HepG2 (cell line): ENCODE measurements at regions not wholly inside any gene's neighbourhood (a gene's known extent, or its start where the extent isn't known, plus 50 kb on each side); places are given as distances from the start of the nearest gene placed in this dataset.

Experiments
- AHDC1 ChIP-seq: sonication (generic); formaldehyde crosslinking; IDR thresholded peaks from 2 replicates; pipeline ENCODE4 v1.5.1; 2020; ENCODE audit warnings: mild to moderate bottlenecking, missing genetic modification reagents, borderline replicate concordance
- HMGA1 ChIP-seq: sonication (generic); formaldehyde crosslinking; conservative IDR thresholded peaks from 2 replicates; pipeline ENCODE4 v1.4.0; 2020; ENCODE audit warnings: missing genetic modification reagents
- IRF2 ChIP-seq: IDR thresholded peaks from 2 replicates; pipeline ENCODE4 v1.6.1; 2018; ENCODE audit warnings: missing genetic modification reagents, missing compliant biosample characterization
- PHF20 ChIP-seq: sonication (generic); formaldehyde crosslinking; IDR thresholded peaks from 2 replicates; pipeline ENCODE4 v1.5.0; 2020; ENCODE audit warnings: mild to moderate bottlenecking, missing genetic modification reagents
- RARG ChIP-seq: sonication (generic); formaldehyde crosslinking; IDR thresholded peaks from 2 replicates; pipeline ENCODE4 v1.4.0; 2020; ENCODE audit warnings: low read depth, mild to moderate bottlenecking, missing genetic modification reagents
- TRIM22 ChIP-seq: fragments of 450-650 bp; IDR thresholded peaks from 2 replicates; pipeline ENCODE4 v1.6.1; 2017
- ZMYM3 ChIP-seq: sonication (generic); formaldehyde crosslinking; IDR thresholded peaks from 2 replicates; pipeline ENCODE4 v1.5.1; 2020; ENCODE audit warnings: mild to moderate bottlenecking, missing genetic modification reagents
- ZNF704 ChIP-seq: sonication (generic); formaldehyde crosslinking; IDR thresholded peaks from 2 replicates; pipeline ENCODE4 v1.8.1; 2023; ENCODE audit warnings: mild to moderate bottlenecking, inconsistent platforms, moderate library complexity, missing genetic modification reagents, borderline replicate concordance
- ZNF710 ChIP-seq: sonication (generic); formaldehyde crosslinking; IDR thresholded peaks from 2 replicates; pipeline ENCODE4 v1.5.0; 2020; ENCODE audit warnings: mild to moderate bottlenecking, missing genetic modification reagents, borderline replicate concordance
- TF ChIP-seq, protein P1 (sequence below): sonication (generic); formaldehyde crosslinking; IDR thresholded peaks from 2 replicates; pipeline ENCODE4 v1.9.0; 2021; ENCODE audit warnings: mild to moderate bottlenecking, missing genetic modification reagents

GRCh38 chr15:100715571-100716455 lies 113.4 kb downstream of the ASB7 start (continued):
- peak; percentile 60; the same call in 1 of the 2 replicates for TF ChIP-seq AHDC1 (CRISPR knock-in tag)
- no peak for TF ChIP-seq RARG (CRISPR knock-in tag)
- TF ChIP-seq ZNF710 (CRISPR knock-in tag), result peak; percentile 43; the same call in 1 of the 2 replicates
- TF ChIP-seq, protein P1, sequence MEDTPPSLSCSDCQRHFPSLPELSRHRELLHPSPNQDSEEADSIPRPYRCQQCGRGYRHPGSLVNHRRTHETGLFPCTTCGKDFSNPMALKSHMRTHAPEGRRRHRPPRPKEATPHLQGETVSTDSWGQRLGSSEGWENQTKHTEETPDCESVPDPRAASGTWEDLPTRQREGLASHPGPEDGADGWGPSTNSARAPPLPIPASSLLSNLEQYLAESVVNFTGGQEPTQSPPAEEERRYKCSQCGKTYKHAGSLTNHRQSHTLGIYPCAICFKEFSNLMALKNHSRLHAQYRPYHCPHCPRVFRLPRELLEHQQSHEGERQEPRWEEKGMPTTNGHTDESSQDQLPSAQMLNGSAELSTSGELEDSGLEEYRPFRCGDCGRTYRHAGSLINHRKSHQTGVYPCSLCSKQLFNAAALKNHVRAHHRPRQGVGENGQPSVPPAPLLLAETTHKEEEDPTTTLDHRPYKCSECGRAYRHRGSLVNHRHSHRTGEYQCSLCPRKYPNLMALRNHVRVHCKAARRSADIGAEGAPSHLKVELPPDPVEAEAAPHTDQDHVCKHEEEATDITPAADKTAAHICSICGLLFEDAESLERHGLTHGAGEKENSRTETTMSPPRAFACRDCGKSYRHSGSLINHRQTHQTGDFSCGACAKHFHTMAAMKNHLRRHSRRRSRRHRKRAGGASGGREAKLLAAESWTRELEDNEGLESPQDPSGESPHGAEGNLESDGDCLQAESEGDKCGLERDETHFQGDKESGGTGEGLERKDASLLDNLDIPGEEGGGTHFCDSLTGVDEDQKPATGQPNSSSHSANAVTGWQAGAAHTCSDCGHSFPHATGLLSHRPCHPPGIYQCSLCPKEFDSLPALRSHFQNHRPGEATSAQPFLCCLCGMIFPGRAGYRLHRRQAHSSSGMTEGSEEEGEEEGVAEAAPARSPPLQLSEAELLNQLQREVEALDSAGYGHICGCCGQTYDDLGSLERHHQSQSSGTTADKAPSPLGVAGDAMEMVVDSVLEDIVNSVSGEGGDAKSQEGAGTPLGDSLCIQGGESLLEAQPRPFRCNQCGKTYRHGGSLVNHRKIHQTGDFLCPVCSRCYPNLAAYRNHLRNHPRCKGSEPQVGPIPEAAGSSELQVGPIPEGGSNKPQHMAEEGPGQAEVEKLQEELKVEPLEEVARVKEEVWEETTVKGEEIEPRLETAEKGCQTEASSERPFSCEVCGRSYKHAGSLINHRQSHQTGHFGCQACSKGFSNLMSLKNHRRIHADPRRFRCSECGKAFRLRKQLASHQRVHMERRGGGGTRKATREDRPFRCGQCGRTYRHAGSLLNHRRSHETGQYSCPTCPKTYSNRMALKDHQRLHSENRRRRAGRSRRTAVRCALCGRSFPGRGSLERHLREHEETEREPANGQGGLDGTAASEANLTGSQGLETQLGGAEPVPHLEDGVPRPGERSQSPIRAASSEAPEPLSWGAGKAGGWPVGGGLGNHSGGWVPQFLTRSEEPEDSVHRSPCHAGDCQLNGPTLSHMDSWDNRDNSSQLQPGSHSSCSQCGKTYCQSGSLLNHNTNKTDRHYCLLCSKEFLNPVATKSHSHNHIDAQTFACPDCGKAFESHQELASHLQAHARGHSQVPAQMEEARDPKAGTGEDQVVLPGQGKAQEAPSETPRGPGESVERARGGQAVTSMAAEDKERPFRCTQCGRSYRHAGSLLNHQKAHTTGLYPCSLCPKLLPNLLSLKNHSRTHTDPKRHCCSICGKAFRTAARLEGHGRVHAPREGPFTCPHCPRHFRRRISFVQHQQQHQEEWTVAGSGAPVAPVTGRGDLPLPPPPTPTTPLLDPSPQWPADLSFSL (CRISPR knock-in tag), result no peak
- peak; percentile 52; the same call in 1 of the 2 replicates for TF ChIP-seq IRF2
- TF ChIP-seq ZNF704 (CRISPR knock-in tag), result no peak
- TF ChIP-seq HMGA1 (CRISPR knock-in tag), result no peak
- 0 out of 2 replicates have a peak, but pooled peaks have one; percentile 11 for TF ChIP-seq ZMYM3 (CRISPR knock-in tag)
- TF ChIP-seq PHF20 (CRISPR knock-in tag), result no peak
- no peak for TF ChIP-seq TRIM22
